Amniotic stem cell (primary cell): ENCODE measurements at regions not wholly inside any gene's neighbourhood (a gene's known extent, or its start where the extent isn't known, plus 50 kb on each side); places are given as distances from the start of the nearest gene placed in this dataset.
"Not testable (repeated sequence)": the region's sequence is repeated elsewhere in the genome, so short reads cannot be mapped to it uniquely, and the experiment has no call there.

Source experiments
- DNase-seq: peaks from one replicate; lab custom pipeline; 2025; lab: John Stamatoyannopoulos, UW

- DNase-seq = no peak
Observed at GRCh38 chr20:52098186-52098585, 93.4 kb downstream of the ZFP64 start.

GRCh38 chr20:52096117-52096516, 95.5 kb downstream of the ZFP64 start:
- no peak for DNase-seq

GRCh38 chr20:52094693-52095092, 96.9 kb downstream of the ZFP64 start:
- no peak for DNase-seq

GRCh38 chr20:52093575-52093974, 98.0 kb downstream of the ZFP64 start:
- no peak for DNase-seq

GRCh38 chr20:52090035-52090434, 101.5 kb downstream of the ZFP64 start:
- DNase-seq = no peak

GRCh38 chr20:52087471-52087870, 104.1 kb downstream of the ZFP64 start:
- no peak for DNase-seq

GRCh38 chr20:52086878-52087277, 104.7 kb downstream of the ZFP64 start:
- no peak for DNase-seq

GRCh38 chr20:52084727-52085126, 106.9 kb downstream of the ZFP64 start:
- DNase-seq = no peak

GRCh38 chr20:52083627-52084232, 107.8 kb downstream of the ZFP64 start:
- peak; percentile 28 for DNase-seq

GRCh38 chr20:52082612-52083011, 109.0 kb downstream of the ZFP64 start:
- DNase-seq = no peak

- no peak for DNase-seq
Observed at GRCh38 chr20:52081791-52082190, 109.8 kb downstream of the ZFP64 start.

GRCh38 chr20:52081066-52081465, 110.5 kb downstream of the ZFP64 start:
- DNase-seq = no peak

- DNase-seq = no peak
Observed at GRCh38 chr20:52078289-52078688, 113.3 kb downstream of the ZFP64 start.

GRCh38 chr20:52076164-52076563, 115.4 kb downstream of the ZFP64 start:
- no peak for DNase-seq

- DNase-seq = no peak
Observed at GRCh38 chr20:52075400-52075799, 116.2 kb downstream of the ZFP64 start.

- DNase-seq = no peak
Observed at GRCh38 chr20:52071136-52071535, 120.4 kb downstream of the ZFP64 start.

GRCh38 chr20:52064931-52065330, 126.6 kb downstream of the ZFP64 start:
- DNase-seq = no peak

GRCh38 chr20:52062452-52063209, 128.9 kb downstream of the ZFP64 start:
- no peak for DNase-seq

- DNase-seq = no peak
Observed at GRCh38 chr20:52060794-52061714, 130.5 kb downstream of the ZFP64 start.

GRCh38 chr20:52057133-52057532, 134.4 kb downstream of the ZFP64 start:
- not testable (repeated sequence) for DNase-seq

- DNase-seq = peak; percentile 34
Observed at GRCh38 chr20:52056203-52057062, 135.1 kb downstream of the ZFP64 start.

- DNase-seq = no peak
Observed at GRCh38 chr20:52054123-52054522, 137.5 kb downstream of the ZFP64 start.
